Upper lobe of left lung (tissue), 6 donors: ENCODE measurements at regions not wholly inside any gene's neighbourhood (a gene's known extent, or its start where the extent isn't known, plus 50 kb on each side); places are given as distances from the start of the nearest gene placed in this dataset.

Experiments
- ATAC-seq, 2 donors: fragments of 200-7000 bp; cut with Tn5 transposase; one replicate each; pipeline ENCODE4 v1.9.1; 2022; ENCODE audit warnings: mild to moderate bottlenecking in 2 of 2, moderate library complexity in 2 of 2; ENCODE audit not compliant: low FRiP score in 2 of 2
- DNase-seq, 2 donors: peaks; one replicate each; pipeline ENCODE4 v3.0.0-alpha.2; 2019 to 2020
- H3K27ac ChIP-seq, 4 donors: fragments of 200-600 bp; sonication (generic); one replicate each; pipeline ENCODE4 v1.5.1; 2016 to 2019
- H3K27me3 ChIP-seq, 4 donors: fragments of 200-600 bp; sonication (generic); one replicate each; pipeline ENCODE4 v1.5.1; 2017 to 2019
- H3K36me3 ChIP-seq, 4 donors: fragments of 200-600 bp; sonication (generic); one replicate each; pipeline ENCODE4 v1.5.1; 2016 to 2019
- H3K4me1 ChIP-seq, 4 donors: fragments of 200-600 bp; sonication (generic); one replicate each; pipeline ENCODE4 v1.5.1; 2018 to 2019
- H3K4me3 ChIP-seq, 4 donors: fragments of 200-600 bp; sonication (generic); one replicate each; pipeline ENCODE4 v1.5.1; 2017 to 2019; ENCODE audit warnings: mild to moderate bottlenecking in 2 of 4, moderate library complexity in 1 of 4
- H3K9me3 ChIP-seq, 4 donors: fragments of 200-600 bp; sonication (generic); one replicate each; pipeline ENCODE4 v1.5.1; 2018 to 2019
- CTCF ChIP-seq, 6 experiments: fragments of 450-650 bp in 4 of 6; fragments of 200-600 bp in 2 of 6; sonication (generic) in 2 of 6; IDR thresholded peaks; one replicate each; pipeline ENCODE4 v1.5.1; 2016 to 2019; ENCODE audit warnings: antibody characterized with exemption in 6 of 6
- EP300 ChIP-seq, 4 donors: sonication (generic); formaldehyde crosslinking; IDR thresholded peaks; one replicate each; pipeline ENCODE4 v1.5.1; 2017; ENCODE audit warnings: antibody characterized with exemption in 4 of 4, control low read depth in 2 of 4
- POLR2A ChIP-seq, 4 donors: fragments of 450-650 bp; IDR thresholded peaks; one replicate each; pipeline ENCODE4 v1.5.1; 2016 to 2017; ENCODE audit warnings: antibody characterized with exemption in 4 of 4, mild to moderate bottlenecking in 2 of 4
- POLR2AphosphoS5 ChIP-seq, 2 donors: sonication (generic); formaldehyde crosslinking; IDR thresholded peaks; one replicate each; pipeline ENCODE4 v1.5.1; 2017; ENCODE audit warnings: antibody characterized with exemption in 2 of 2
- WGBS, 2 donors: methylation state at CpG; one replicate each; pipeline ENCODE4 v1.1.5; 2017 to 2018; 5-methylcytosine and 5-hydroxymethylcytosine counted together
- donor health status: DM: no; HTN: no; CAD: no; lungs with moderate emphysema.
- donor health status: DM: no; HTN: yes; CAD: no; lungs with severe emphysema.

GRCh38 chrX:39310891-39311290 lies 509.6 kb downstream of the MID1IP1 start:
- 73 to 85% methylated on average over 4 of the region's 4 CpGs for WGBS, 2 donors
- Histone ChIP-seq H3K4me3 (no peak overlapping the region), H3K9me3 (no peaks in the 10 kb centered on the region), H3K27me3 (no peaks in the 10 kb centered on the region), H3K4me1 (peaks cover 0 to 15% (median 5%) of the 10 kb centered on the region in 4 donors), H3K27ac (peak overlapping the region in 2 of 4 donors; percentile 33 to 46), H3K36me3 (no peaks in the 10 kb centered on the region)
- TF ChIP-seq POLR2A (IDR thresholded peaks at IDR 0.05) (no peak), EP300 (IDR thresholded peaks at IDR 0.05) (no peak), CTCF (IDR thresholded peaks at IDR 0.05) (no peak), POLR2AphosphoS5 (IDR thresholded peaks at IDR 0.05) (no peak)
- ATAC-seq (no peak), DNase-seq (no peak)

GRCh38 chrX:39311646-39312045 lies 510.4 kb downstream of the MID1IP1 start:
- ATAC-seq: no peak
- TF ChIP-seq POLR2AphosphoS5 (IDR thresholded peaks at IDR 0.05): no peak
- TF ChIP-seq CTCF (IDR thresholded peaks at IDR 0.05): no peak
- no peak for TF ChIP-seq EP300 (IDR thresholded peaks at IDR 0.05)
- no peak for TF ChIP-seq POLR2A (IDR thresholded peaks at IDR 0.05)
- 51 to 66% methylated on average over 2 of the region's 2 CpGs for WGBS, 2 donors
- Histone ChIP-seq H3K4me3 (no peak overlapping the region), H3K27ac (no peak overlapping the region), H3K27me3 (no peaks in the 10 kb centered on the region), H3K9me3 (no peaks in the 10 kb centered on the region), H3K4me1 (peaks cover 0 to 15% (median 5%) of the 10 kb centered on the region in 4 donors), H3K36me3 (no peaks in the 10 kb centered on the region)
- no peak for DNase-seq

- no peak for DNase-seq
- Histone ChIP-seq H3K27ac (no peak overlapping the region), H3K36me3 (no peaks in the 10 kb centered on the region), H3K9me3 (no peaks in the 10 kb centered on the region), H3K4me3 (no peak overlapping the region), H3K27me3 (no peaks in the 10 kb centered on the region), H3K4me1 (peaks cover 0 to 15% (median 5%) of the 10 kb centered on the region in 4 donors)
- WGBS, 2 donors: 88 to 100% methylated on average over 1 of the region's 1 CpG
- no peak for TF ChIP-seq EP300 (IDR thresholded peaks at IDR 0.05)
- TF ChIP-seq CTCF (IDR thresholded peaks at IDR 0.05): no peak
- no peak for TF ChIP-seq POLR2AphosphoS5 (IDR thresholded peaks at IDR 0.05)
- TF ChIP-seq POLR2A (IDR thresholded peaks at IDR 0.05): no peak
- ATAC-seq: no peak
Measured at GRCh38 chrX:39313146-39313545, 511.9 kb downstream of the MID1IP1 start.

- H3K36me3 ChIP-seq: no peaks in the 10 kb centered on the region
- TF ChIP-seq CTCF (IDR thresholded peaks at IDR 0.05) (no peak), POLR2A (IDR thresholded peaks at IDR 0.05) (no peak), EP300 (IDR thresholded peaks at IDR 0.05) (no peak), POLR2AphosphoS5 (IDR thresholded peaks at IDR 0.05) (no peak)
- DNase-seq (no peak), ATAC-seq (no peak)
- WGBS, 2 donors: 68 to 73% methylated on average over 3 to 6 of the region's 6 CpGs
- H3K4me1 ChIP-seq: no peaks in the 10 kb centered on the region
- no peaks in the 10 kb centered on the region for H3K9me3 ChIP-seq
- no peak overlapping the region for H3K4me3 ChIP-seq
- no peaks in the 10 kb centered on the region for H3K27me3 ChIP-seq
- no peak overlapping the region for H3K27ac ChIP-seq
Measured at GRCh38 chrX:39318506-39319343, 517.5 kb downstream of the MID1IP1 start.

GRCh38 chrX:39320165-39320564 lies 518.9 kb downstream of the MID1IP1 start:
- Histone ChIP-seq H3K36me3 (no peaks in the 10 kb centered on the region), H3K9me3 (no peaks in the 10 kb centered on the region), H3K4me3 (no peak overlapping the region), H3K27me3 (no peaks in the 10 kb centered on the region), H3K4me1 (peaks cover 0 to 7% (median 0%) of the 10 kb centered on the region in 4 donors), H3K27ac (no peak overlapping the region)
- 93% methylated on average over 1 of the region's 1 CpG; no CpG with 5 or more reads in 1 of the 2 donors for WGBS, 2 donors
- DNase-seq: no peak
- ATAC-seq: no peak
- no peak for TF ChIP-seq CTCF (IDR thresholded peaks at IDR 0.05)
- TF ChIP-seq EP300 (IDR thresholded peaks at IDR 0.05): no peak
- TF ChIP-seq POLR2AphosphoS5 (IDR thresholded peaks at IDR 0.05): no peak
- no peak for TF ChIP-seq POLR2A (IDR thresholded peaks at IDR 0.05)
